ENCODE measurements at regions not wholly inside any gene's neighbourhood (a gene's known extent, or its start where the extent isn't known, plus 50 kb on each side); places are given as distances from the start of the nearest gene placed in this dataset.
"Not testable (repeated sequence)": the region's sequence is repeated elsewhere in the genome, so short reads cannot be mapped to it uniquely, and the experiment has no call there.

DNA sequence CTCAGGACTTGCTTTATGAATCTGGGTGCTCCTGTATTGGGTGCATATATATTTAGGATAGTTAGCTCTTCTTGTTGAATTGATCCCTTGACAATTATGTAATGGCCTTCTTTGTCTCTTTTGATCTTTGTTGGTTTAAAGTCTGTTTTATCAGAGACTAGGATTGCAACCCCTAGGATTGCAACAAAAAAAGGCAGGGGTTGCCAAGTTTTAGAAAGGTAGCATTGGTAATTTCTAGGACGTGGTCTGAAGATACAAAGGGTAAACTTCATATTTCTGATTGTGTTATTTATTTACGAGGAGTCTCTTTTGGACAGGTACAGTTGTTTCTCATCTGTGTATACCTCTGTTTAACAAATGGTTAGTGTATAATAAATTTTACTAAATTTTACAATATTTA is 433.7 kb downstream of the BTG1 start:
- not testable (repeated sequence) for DNase-seq

DNA sequence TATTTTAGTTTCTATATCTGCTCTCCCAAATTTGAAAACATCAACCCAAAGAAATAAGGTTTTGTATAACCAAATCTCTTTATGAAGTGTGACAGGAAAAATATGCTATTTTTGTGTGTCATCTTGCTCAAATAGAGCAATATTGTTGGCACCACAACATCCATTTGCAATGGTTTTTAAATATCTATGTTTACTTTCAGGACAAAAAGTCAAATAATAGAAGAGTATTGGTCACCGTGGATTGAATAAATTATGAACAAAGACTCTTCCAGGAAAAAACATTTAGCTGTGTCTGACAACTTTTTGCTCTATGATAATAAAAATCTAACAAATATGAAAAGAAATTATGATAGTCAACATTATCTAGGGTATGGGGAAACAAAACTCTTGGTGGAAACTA is 439.2 kb downstream of the BTG1 start:
- no peak for DNase-seq

DNA sequence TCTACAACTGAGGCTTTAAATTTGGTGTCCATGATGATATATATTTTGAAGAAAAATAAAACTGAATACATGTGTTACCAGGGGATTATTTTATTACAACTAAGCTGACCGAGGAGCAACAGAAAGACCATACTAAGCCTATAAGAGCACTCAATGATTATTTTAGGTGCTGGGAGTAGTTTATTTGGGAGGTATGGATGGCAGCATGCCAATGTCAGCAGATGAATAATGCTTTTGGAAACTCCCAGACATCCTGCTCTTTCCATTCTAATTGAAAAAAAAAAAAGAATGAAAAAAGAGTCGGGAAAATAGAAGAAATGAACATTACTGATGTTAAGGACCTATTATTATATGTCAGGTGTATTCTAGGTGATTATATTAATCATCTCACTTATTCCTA is 441.2 kb downstream of the BTG1 start:
- peak; percentile 45 for DNase-seq

DNA sequence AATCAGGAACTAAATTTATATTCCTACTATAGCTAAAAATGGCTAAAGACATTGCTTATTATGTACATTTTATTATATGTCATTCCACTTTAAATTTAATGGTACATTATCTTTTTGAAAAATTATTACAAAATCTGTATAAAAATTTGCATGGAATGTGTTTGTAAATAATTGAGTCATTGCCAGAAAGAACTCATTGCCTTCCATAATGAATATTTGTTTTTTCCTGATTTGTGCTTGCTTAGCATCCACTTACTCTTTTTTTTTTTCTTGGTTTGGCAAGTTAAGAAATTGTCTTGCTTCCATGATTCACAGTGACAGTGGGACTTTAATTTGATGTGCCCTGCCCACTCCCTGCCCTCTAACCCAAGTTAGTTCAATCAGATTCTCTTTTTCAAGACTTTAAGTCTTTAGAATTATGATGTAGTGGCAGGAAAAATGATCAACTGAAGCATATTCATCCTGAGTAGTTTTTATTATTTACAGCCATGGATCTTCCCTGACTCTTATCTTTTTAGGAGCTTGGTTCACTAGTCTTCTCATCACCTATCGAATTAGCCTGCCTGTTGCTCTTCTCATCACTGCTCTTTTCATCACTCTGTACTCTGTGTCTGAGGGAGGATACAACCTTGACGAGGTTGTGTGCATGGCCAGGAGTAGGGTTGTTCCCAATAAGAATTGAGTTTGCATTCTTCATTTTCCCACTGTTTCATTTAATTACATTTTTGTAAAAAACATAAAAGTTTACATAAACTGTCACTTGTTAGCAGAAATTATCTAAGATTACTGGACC is 442.0 kb downstream of the BTG1 start:
- DNase-seq = no peak

DNA sequence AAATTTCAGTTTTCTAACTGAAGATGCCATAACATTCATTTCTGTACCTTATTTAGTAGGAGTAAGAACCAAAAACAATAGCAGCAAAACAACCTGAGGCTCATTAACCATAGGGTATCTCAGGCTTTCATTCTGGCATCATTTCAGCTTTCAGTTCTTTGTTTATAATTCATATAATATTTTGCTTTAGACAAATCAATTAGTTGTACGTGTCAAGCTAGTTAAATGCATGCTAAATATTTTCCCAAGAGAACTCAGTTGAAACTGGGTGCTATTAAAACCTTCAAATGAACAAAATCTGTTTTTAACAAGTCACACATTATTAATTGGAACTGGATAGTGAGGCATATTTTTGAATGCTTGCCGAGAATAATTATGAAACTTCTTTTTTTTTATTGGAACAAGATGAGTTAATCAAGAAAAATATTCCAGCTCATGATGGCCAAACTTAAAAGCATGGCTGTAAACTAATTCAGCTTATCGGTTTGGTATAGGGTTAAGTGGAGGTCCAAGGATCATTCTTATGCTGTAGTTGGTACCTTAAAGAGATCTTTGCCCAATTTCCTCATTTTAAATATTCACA is 442.7 kb downstream of the BTG1 start:
- no peak for DNase-seq

DNA sequence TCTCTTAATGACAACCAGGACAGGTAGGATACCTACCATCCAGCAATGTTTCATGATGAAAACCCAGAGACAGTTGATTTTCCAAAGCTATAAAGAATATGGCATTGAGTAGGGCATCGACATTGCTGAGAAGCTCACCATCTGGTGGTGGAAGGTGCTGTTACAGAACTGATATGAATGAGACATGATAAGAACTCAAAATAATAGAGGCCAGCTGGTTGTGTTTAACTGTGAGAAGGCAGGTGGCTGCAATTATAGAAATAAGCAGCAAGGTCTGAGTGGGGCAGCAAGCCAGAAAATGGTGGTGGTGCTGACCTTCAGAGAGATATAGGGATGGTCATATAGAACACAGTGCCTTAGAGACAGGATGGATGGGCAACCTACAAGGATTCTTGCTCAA is 449.7 kb downstream of the BTG1 start:
- DNase-seq = no peak

DNA sequence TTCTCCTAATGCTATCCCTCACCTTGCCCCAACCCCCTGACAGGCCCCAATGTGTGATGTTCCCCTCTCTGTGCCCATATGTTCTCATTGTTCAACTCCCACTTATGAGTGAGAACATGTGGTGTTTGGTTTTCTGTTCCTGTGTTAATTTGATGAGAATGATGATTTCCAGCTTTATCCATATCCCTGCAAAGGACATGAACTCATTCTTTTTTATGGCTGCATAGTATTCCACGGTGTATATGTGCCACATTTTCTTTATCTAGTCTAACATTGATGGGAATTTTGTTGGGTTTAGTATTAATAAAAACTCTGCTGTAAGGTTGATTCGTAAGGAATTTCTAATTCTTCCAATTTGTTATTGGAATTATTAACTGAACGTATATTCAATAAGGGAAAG is 450.2 kb downstream of the BTG1 start:
- not testable (repeated sequence) for DNase-seq

DNA sequence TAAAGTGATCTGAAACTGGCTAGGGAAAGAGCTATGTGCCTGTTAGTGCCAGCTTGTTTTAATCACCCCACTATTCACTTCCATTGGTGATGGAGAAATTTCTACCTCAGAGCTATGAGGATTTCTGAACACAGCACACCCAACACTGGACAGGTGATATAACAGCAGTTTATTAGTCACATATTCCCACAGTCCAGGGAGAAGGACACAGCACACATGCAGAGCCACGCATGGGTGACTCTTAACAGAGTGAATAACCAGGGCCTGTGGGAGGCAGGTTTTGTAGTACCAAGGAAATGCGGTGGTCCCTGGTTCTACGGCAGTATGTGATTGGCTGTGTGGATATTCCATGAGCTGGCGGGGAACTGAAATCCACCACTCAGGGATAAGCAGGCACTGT is 455.1 kb downstream of the BTG1 start:
- no peak for DNase-seq

DNA sequence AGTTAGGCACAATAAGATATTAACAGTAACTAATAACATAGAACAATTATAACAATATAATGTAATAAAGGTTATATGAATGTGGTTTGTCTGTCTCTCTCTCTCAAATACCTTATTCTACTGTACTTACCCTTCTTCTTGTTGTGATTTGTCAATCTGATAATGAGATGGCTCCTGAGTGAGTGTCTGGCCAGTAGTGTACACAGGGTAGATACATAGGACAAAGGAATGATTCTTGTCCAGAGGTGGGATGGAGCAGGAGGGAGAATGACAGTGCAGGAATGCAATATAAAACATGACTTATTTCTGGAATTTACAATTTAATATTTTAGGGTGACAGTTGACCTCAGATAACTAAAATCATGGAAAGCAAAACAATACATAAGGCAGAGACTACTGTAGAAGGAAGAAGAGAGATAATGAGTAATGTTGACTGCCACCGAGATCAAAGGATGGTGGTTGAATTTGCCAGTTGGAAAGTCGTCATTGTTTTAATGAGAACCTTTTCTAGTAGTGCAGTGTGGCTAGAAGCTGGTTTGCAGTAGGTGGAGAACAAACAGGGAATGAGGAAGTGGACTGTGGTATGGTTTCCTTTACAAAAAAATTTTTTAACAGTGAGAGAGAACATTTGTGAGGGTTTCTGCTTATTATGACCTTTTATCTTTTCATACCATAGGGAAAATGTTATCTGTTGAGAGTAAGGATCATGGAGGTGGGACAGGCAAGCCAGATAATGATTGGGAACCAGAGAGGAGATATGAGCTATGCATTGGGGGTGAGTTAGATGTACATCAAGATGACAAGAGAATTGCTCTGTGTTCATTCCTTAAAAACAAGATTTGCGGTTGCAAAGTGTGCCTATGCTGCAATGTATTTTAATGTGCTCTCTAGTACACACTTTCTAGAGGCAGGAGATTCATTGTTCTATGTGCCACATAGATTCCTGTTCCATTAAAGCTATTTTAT is 458.3 kb downstream of the BTG1 start:
- DNase-seq = no peak

DNA sequence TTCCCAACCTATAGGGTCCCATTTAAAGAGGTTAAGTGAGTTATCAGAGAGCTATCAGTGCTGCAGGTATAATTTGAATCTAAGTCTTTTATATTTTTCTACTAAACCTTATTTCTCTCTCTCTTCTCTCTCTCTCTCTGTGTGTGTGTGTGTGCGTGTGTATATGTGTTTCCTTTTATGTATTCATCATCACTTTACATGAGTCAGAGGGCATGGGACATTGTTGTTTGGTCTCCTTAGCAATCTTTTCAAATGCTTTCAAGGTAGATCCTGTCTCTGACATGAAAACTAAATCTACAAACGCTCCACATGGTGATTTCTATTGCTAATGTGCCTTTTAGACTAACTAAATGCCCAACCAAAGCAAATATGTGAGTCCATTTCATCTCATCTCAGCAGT is 459.7 kb downstream of the BTG1 start:
- DNase-seq = no peak

DNA sequence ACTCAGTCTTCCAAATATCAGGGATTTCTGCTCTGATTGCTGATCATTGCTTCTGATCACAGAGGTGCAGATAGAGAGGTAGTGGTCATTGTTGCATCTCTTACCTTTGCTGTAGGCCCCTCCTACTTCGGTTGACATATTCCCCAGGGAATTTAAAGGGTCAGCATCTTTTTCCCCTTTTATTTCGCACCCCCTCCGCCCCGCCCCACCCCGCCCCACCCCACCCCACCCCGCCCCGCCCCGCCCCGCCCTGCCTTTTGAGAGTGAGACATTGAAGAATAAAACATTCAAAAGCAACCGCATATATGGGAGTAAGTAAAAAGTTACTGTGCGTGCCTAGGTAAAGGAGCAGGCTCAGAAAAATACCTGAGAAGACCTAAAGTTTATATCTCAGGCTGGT is 463.9 kb downstream of the BTG1 start:
- no peak for DNase-seq

DNA sequence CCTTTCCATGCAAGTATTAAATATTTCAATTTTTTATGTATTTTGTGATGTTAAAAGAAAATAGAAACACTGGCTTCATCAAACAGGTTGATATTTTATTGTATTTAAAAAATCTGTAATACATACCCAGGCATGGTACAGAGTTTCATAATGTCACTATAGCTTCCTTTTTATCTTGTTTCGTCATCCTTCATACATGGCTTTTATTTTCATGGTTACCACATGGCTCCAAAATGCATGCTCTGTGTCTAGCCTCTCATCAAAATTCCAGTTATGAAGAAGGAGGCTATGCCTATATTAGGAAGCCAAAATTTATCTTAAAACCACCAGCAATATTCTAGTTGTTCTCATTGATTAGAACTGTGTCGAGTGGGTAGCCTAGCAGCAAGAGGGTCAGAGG is 464.8 kb downstream of the BTG1 start:
- no peak for DNase-seq

DNA sequence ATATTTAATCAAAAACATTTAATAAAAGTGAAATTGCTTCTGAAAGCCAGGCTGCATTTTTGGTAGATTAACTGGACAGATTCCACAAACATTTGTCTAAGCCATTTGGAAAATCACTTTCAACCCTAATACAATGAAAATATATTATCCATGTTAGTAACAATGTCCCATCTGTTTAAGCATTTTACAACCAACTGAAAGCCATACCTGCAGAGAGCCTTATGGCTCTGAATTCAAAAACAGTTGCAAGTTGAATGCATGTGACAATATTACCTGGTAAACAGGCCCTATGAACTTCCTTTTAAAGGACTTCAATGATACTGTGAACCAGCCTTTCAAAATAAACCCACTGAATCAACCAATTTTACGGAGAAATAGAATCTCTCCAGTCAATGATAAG is 468.1 kb downstream of the BTG1 start:
- DNase-seq = no peak

DNA sequence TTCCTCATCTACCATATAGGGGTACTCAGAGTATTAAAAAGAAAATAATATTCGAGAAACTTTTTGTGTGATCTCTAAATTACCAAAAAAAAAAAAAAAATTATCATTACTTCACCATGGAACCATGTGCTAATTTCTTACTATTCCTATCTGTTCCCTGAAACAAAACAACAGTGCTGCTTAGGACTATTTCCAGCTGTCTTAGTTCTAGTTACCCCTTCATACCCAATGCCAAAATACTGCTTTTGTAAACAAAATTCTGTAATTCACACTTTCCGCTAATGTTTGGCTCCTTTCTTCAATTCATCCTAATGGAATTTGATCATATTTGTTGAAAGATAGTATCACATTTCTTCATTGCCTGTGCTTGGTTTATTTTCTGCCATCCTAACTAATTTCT is 470.2 kb downstream of the BTG1 start:
- DNase-seq = no peak

DNA sequence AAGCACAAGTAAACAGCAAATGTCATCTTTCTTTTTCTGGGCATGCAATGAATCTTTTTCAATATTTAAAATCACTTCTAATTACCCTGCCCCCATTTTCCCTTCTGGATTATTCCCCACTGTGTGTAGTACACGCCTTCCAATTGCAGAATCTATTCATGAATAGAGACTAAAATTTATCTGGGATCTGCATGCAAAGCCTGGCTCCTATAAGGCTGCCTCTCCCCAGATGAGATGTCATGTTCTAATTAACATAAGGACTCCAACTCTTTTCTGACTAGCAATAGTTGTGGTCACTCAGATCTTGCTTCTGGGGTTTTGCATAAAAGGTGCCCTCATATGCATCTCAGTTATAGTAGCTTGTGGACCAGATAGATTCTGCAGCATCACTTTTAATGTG is 473.5 kb downstream of the BTG1 start:
- DNase-seq = no peak

DNA sequence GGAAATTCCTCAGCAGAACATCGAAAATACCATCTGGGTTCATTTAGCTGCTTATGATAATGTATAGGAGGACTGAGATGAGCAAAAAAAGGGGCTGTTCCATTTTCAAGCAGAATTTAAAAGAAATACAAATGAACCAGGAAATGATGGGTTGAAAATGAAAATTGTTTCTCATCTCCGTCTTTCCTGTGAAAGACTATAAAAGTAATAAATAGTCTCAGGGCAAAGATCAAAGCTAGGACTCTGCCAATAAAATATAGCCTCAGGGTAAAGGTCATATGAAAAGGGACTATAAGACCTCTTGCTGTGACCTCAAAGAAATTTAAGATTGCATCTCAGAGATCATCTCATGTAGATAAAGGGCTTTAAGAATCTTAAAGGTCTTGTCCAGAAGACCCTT is 478.0 kb downstream of the BTG1 start:
- DNase-seq = no peak

DNA sequence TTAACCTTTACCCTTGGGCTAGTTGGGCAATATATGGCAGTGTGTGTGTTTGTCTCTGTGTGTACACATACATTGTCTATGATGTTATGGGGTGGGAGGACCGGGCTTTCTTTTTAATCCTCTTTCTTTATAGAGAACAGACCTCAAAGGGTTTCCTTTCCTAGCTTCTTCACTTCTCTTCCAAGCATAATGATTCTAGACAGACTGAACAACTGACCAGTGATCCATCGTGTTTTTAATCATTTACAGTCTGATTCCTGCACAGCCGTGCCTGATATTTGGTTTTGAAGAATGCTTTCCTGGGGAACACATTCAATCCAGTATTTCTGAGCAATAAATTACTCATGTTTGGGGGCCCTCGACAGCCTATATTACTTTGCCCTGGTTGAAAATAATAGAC is 481.1 kb upstream of the DCN start:
- no peak for DNase-seq

DNA sequence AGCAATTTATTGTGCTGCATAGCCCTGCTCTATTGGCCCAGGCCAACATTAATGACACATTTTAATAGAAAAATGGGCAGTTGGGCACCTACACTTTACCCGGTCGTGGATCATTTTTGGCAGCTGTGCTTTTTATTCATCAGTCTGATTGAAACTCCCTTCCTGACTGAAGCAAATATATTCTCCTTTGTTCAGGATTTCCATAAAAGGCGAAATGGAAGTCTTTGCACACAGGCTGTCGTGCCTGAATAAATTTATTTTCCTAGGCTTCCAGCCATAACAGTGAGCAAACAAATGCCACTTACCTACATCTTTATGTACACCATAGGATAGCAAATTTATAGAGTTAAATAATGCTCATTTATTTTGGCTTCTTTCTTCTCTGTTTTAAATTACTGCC is 480.7 kb upstream of the DCN start:
- DNase-seq = peak; percentile 83

DNA sequence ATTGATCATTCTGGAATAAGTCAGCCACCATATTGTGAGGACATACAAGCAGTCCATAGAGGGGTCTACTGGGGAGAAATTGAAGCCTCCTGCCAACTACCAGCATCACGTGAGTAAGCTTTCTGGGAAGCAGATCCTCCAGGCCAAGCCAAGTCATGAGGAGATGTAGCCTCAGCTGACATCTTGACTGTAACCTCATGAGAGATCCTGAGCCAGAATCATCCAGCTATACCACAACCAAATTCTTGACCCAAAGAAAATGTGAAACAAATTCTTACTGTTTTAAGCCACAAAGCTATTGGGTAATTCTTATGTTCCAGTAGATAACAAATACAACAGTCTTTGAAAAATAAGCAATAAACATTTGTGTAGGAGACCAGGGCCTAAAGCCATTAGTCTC is 479.4 kb upstream of the DCN start:
- DNase-seq = no peak

DNA sequence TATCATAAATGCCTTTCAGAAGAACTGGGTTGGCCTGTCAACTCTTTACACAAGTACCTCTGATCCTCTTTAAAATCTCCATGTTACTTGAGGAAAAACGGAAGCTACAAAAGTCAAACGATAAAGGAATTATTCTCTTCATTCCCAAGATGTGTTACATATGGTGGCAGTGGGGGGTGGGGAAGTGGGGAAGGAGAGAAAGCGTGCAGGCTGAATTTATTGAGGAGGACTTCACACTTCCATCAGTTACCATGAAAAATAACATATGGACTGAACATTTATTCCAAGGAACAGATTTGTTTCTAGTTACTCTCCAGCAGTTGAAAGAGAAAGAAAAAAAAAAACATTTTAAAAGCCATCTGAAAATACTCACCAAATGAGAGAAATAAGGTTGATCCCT is 474.4 kb upstream of the DCN start:
- DNase-seq = no peak

DNA sequence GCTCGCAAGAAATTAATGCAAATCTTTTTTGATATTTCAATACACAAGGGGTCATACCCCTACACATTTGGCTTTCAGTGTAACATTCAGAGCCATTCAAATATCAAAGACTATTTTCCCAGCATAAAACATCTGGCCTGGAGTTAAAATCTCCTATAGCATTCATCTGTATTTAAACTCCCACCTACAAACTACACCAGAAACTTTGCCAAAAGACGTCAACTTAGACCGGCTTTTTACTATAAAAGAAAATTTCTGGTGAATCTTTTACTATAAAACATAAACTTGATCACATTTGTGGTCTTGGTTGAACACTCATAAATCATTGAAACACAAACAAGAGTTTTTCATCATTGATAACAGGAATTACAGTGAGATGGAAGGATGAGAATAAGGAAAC is 473.3 kb upstream of the DCN start:
- no peak for DNase-seq

DNA sequence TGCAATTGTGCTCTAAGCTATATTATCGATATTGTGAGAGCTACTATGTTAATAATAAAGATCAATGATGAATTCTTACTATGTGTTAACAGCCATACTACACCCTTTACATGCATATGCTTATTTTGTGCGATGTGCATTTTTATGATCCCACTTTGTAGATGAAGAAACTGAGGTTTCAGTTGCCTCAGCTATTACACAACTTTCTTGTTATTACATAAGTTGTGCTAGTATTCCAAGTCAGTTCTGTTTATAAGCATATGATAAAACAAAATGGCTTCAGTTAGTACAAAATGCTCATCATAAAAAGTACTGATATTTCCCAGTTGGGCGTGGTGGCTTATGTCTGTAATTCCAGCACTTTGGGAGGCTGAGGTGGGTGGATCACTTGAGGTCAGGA is 471.5 kb upstream of the DCN start:
- no peak for DNase-seq

DNA sequence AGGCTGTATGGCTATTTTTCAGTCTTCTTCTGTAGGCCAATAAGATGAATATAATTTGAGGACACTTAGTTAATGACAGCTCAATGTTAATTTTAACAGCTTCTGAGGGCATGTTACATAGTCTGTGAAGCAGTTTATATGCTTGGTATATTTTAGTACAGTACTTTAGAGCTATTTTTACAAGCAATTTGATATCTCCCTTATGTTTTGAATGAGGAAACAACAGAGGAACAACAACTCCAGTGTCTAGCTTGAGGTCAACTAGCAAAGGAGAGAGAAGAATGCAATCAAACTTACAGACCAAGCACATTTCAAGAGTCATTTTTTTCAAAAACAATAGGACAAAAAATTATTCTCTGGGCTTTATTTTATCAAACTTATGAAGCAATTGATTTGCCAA is 469.1 kb upstream of the DCN start:
- DNase-seq = no peak

DNA sequence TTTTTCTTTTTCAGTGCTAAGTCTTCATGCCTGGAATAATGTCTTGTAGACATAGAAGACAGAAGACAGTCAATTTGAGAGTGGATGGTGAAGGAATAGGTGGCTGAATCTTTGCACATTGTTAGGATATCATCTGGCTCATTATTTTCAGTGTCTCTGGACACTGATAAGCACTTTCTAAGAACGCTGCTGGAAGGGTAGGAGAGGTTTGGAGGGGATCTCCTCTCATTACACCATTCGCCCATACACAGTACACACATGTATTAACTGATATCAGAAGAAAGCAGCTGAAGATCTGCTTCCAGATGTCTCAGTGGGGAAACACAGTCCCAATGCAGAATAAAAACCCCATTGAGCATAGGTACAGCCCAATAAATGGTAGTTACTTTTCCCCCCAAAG is 461.1 kb upstream of the DCN start:
- DNase-seq = no peak
